Liver (tissue), 7 donors: ENCODE measurements at regions not wholly inside any gene's neighbourhood (a gene's known extent, or its start where the extent isn't known, plus 50 kb on each side); places are given as distances from the start of the nearest gene placed in this dataset.

Source experiments
- DNase-seq: peaks from one replicate; pipeline ENCODE4 v3.0.0-alpha.2; 2017; ENCODE audit warnings: low spot score
- H3K27ac ChIP-seq, 2 donors: one replicate each; pipeline ENCODE4 v1.7.0; 2013; ENCODE audit warnings: inconsistent platforms in 2 of 2, low read length in 2 of 2, control low read depth in 1 of 2, low read depth in 1 of 2, mild to moderate bottlenecking in 1 of 2
- H3K27me3 ChIP-seq, 4 donors: one replicate each; pipeline versions ENCODE4 v1.6.1 to v1.7.0; 2013; ENCODE audit warnings: low read length in 3 of 4, inconsistent platforms in 1 of 4, mild to moderate bottlenecking in 1 of 4, moderate library complexity in 1 of 4; ENCODE audit not compliant: control insufficient read depth in 4 of 4, insufficient read depth in 4 of 4
- H3K36me3 ChIP-seq, 4 donors: one replicate each; pipeline versions ENCODE4 v1.6.1 to v1.7.0; 2013; ENCODE audit warnings: low read length in 3 of 4, mild to moderate bottlenecking in 3 of 4, low read depth in 1 of 4, moderate library complexity in 1 of 4; ENCODE audit not compliant: control insufficient read depth in 4 of 4, insufficient read depth in 3 of 4
- H3K4me1 ChIP-seq, 4 donors: one replicate each; pipeline versions ENCODE4 v1.6.1 to v1.7.0; 2013; ENCODE audit warnings: low read length in 3 of 4, mild to moderate bottlenecking in 3 of 4, moderate library complexity in 1 of 4; ENCODE audit not compliant: control insufficient read depth in 4 of 4, insufficient read depth in 4 of 4
- H3K4me3 ChIP-seq, 3 donors: one replicate each; pipeline versions ENCODE4 v1.6.1 to v1.7.0; 2013; ENCODE audit warnings: low read length in 3 of 3, control low read depth in 1 of 3, low read depth in 1 of 3, mild to moderate bottlenecking in 1 of 3
- H3K9ac ChIP-seq, 2 donors: one replicate each; pipeline ENCODE4 v1.7.0; 2013; ENCODE audit warnings: low read length in 2 of 2, mild to moderate bottlenecking in 2 of 2, moderate library complexity in 2 of 2, control low read depth in 1 of 2, low read depth in 1 of 2
- H3K9me3 ChIP-seq, 4 donors: one replicate each; pipeline versions ENCODE4 v1.6.1 to v1.7.0; 2013; ENCODE audit warnings: low read length in 3 of 4; ENCODE audit not compliant: control insufficient read depth in 4 of 4
- EGR1 ChIP-seq, 2 donors: IDR thresholded peaks; 2 replicates each; pipeline ENCODE4 v1.6.1; 2016 to 2018; ENCODE audit warnings: antibody characterized with exemption in 2 of 2, low read depth in 2 of 2
- FOXA1 ChIP-seq: IDR thresholded peaks from 2 replicates; pipeline ENCODE4 v1.6.1; 2016; ENCODE audit warnings: antibody characterized with exemption
- FOXA2 ChIP-seq: IDR thresholded peaks from 2 replicates; pipeline ENCODE4 v1.6.1; 2016; ENCODE audit warnings: antibody characterized with exemption
- GABPA ChIP-seq, 2 donors: IDR thresholded peaks in 1 of 2; conservative IDR thresholded peaks in 1 of 2; 2 replicates each; pipeline ENCODE4 v1.6.1; 2016; ENCODE audit warnings: antibody characterized with exemption in 2 of 2, mild to moderate bottlenecking in 1 of 2, moderate library complexity in 1 of 2
- HNF4A ChIP-seq, 2 donors: conservative IDR thresholded peaks; 2 replicates each; pipeline ENCODE4 v1.6.1; 2016; ENCODE audit warnings: antibody characterized with exemption in 2 of 2, mild to moderate bottlenecking in 2 of 2
- HNF4G ChIP-seq: IDR thresholded peaks from 2 replicates; pipeline ENCODE4 v1.6.1; 2016; ENCODE audit warnings: antibody characterized with exemption
- JUND ChIP-seq, 2 donors: IDR thresholded peaks; 2 replicates each; pipeline ENCODE4 v1.6.1; 2016; ENCODE audit warnings: antibody characterized with exemption in 2 of 2
- NR2F2 ChIP-seq: IDR thresholded peaks from 2 replicates; pipeline ENCODE4 v1.6.1; 2016; ENCODE audit warnings: antibody characterized with exemption
- RAD21 ChIP-seq, 2 donors: IDR thresholded peaks; 2 replicates each; pipeline ENCODE4 v1.6.1; 2016; ENCODE audit warnings: antibody characterized with exemption in 2 of 2, mild to moderate bottlenecking in 2 of 2
- REST ChIP-seq: IDR thresholded peaks from 2 replicates; pipeline ENCODE4 v1.6.1; 2016; ENCODE audit warnings: antibody characterized with exemption, mild to moderate bottlenecking
- RXRA ChIP-seq, 2 donors: IDR thresholded peaks; 2 replicates each; pipeline ENCODE4 v1.6.1; 2017 to 2018; ENCODE audit warnings: antibody characterized with exemption in 2 of 2, mild to moderate bottlenecking in 1 of 2
- SP1 ChIP-seq: IDR thresholded peaks from 2 replicates; pipeline ENCODE4 v1.6.1; 2018; ENCODE audit warnings: antibody characterized with exemption, mild to moderate bottlenecking
- TAF1 ChIP-seq: conservative IDR thresholded peaks from 2 replicates; pipeline ENCODE4 v1.6.1; 2016; ENCODE audit warnings: antibody characterized with exemption, mild to moderate bottlenecking
- YY1 ChIP-seq: IDR thresholded peaks from 2 replicates; pipeline ENCODE4 v1.6.1; 2016; ENCODE audit warnings: antibody characterized with exemption, mild to moderate bottlenecking
- WGBS: extraction: QIAGEN DNeasy Blood & Tissue Kit; methylation state at CpG from one replicate; pipeline ENCODE4 v1.1.7; 2013; 5-methylcytosine and 5-hydroxymethylcytosine counted together
- TF ChIP-seq, protein P1 (sequence below): IDR thresholded peaks from 2 replicates; pipeline ENCODE4 v1.6.1; 2016; ENCODE audit warnings: antibody characterized with exemption
- TF ChIP-seq, protein P2 (sequence below): IDR thresholded peaks from 2 replicates; pipeline ENCODE4 v1.6.1; 2016; ENCODE audit warnings: antibody characterized with exemption
- TF ChIP-seq, protein P3 (sequence below): IDR thresholded peaks from 2 replicates; pipeline ENCODE4 v1.6.1; 2016; ENCODE audit warnings: antibody characterized with exemption
- donor health status: healthy.
- donor health status: healthy.
- donor health status: healthy.
- donor health status: healthy.

- Histone ChIP-seq H3K27ac (no peak overlapping the region), H3K9me3 (no peaks in the 10 kb centered on the region), H3K36me3 (no peaks in the 10 kb centered on the region), H3K4me1 (peaks cover 0 to 8% (median 1%) of the 10 kb centered on the region in 4 donors), H3K4me3 (no peak overlapping the region), H3K27me3 (no peaks in the 10 kb centered on the region), H3K9ac (no peak overlapping the region)
- no peak for DNase-seq
- TF ChIP-seq, protein P1, sequence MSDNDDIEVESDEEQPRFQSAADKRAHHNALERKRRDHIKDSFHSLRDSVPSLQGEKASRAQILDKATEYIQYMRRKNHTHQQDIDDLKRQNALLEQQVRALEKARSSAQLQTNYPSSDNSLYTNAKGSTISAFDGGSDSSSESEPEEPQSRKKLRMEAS, result no peak
- TF ChIP-seq GABPA (IDR thresholded peaks at IDR 0.05 in 1 of 2, conservative IDR thresholded peaks at IDR 0.05 in 1 of 2) (no peak), FOXA2 (peak; percentile 13), HNF4G (no peak)
- TF ChIP-seq, protein P2, sequence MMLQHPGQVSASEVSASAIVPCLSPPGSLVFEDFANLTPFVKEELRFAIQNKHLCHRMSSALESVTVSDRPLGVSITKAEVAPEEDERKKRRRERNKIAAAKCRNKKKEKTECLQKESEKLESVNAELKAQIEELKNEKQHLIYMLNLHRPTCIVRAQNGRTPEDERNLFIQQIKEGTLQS, result no peak
- WGBS, result 89% methylated on average over 1 of the region's 1 CpG
Observed at GRCh38 chr12:69129017-69129416, 110.4 kb upstream of the CPSF6 start.

DNA sequence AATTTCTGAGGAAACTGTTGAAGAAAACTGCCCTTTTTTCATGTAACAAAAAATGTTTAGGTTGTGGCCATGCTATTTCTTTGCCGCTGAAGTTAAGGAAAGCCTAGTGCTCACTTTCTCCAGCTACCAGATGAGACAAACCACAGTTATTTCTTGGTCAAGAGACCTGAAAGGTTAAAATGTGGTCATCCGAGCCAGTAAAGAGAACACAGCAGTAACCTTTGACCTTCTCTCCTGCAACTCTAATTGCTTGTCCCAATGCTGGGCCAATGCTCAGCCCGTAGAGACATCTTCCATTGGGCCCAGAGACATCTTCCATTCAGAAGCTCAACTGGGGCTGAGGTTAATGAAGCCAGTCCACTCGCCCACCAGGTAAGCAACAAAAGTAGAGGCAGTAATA is 109.8 kb upstream of the CPSF6 start:
- DNase-seq, result no peak
- Histone ChIP-seq H3K4me1 (peaks cover 0 to 5% (median 0%) of the 10 kb centered on the region in 4 donors), H3K9ac (no peak overlapping the region), H3K36me3 (no peaks in the 10 kb centered on the region), H3K27ac (no peak overlapping the region), H3K4me3 (no peak overlapping the region), H3K27me3 (no peaks in the 10 kb centered on the region), H3K9me3 (no peaks in the 10 kb centered on the region)
- TF ChIP-seq EGR1 (IDR thresholded peaks at IDR 0.05; ENCODE audit: low read depth in 2 of 2) (no peak), RAD21 (IDR thresholded peaks at IDR 0.05) (no peak), HNF4A (conservative IDR thresholded peaks at IDR 0.05) (no peak), FOXA1 (no peak), SP1 (no peak), GABPA (IDR thresholded peaks at IDR 0.05 in 1 of 2, conservative IDR thresholded peaks at IDR 0.05 in 1 of 2) (no peak), TAF1 (no peak), NR2F2 (peak; percentile 31), YY1 (no peak), JUND (IDR thresholded peaks at IDR 0.05) (no peak), REST (no peak), RXRA (IDR thresholded peaks at IDR 0.05) (peak in 1 of 2 donors; percentile 49), HNF4G (no peak)
- TF ChIP-seq, protein P2, result no peak
- TF ChIP-seq, protein P3, sequence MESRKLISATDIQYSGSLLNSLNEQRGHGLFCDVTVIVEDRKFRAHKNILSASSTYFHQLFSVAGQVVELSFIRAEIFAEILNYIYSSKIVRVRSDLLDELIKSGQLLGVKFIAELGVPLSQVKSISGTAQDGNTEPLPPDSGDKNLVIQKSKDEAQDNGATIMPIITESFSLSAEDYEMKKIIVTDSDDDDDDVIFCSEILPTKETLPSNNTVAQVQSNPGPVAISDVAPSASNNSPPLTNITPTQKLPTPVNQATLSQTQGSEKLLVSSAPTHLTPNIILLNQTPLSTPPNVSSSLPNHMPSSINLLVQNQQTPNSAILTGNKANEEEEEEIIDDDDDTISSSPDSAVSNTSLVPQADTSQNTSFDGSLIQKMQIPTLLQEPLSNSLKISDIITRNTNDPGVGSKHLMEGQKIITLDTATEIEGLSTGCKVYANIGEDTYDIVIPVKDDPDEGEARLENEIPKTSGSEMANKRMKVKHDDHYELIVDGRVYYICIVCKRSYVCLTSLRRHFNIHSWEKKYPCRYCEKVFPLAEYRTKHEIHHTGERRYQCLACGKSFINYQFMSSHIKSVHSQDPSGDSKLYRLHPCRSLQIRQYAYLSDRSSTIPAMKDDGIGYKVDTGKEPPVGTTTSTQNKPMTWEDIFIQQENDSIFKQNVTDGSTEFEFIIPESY, result no peak
- WGBS, result 61% methylated on average over 4 of the region's 4 CpGs
